GM18505 (cell line): ENCODE measurements at regions not wholly inside any gene's neighbourhood (a gene's known extent, or its start where the extent isn't known, plus 50 kb on each side); places are given as distances from the start of the nearest gene placed in this dataset.
"Not testable (repeated sequence)": the region's sequence is repeated elsewhere in the genome, so short reads cannot be mapped to it uniquely, and the experiment has no call there.

Source experiments
- ATAC-seq: cut with Tn5 transposase; IDR thresholded peaks from one replicate; pipeline ENCODE4 v1.9.1; 2021; ENCODE audit not compliant: unreplicated experiment
- POLR2A ChIP-seq: IDR thresholded peaks from 4 replicates; pipeline ENCODE4 v1.6.1; 2011; ENCODE audit warnings: borderline replicate concordance; ENCODE audit not compliant: insufficient read depth, insufficient read length; ENCODE audit errors: extremely low read depth

GRCh38 chr7:138386821-138387220 is 73.2 kb upstream of the TRIM24 start:
- no peak for ATAC-seq

GRCh38 chr7:138387755-138388475 is 72.1 kb upstream of the TRIM24 start:
- TF ChIP-seq POLR2A: no peak
- ATAC-seq: no peak

More at GRCh38 chr7:138386821-138387220, 73.2 kb upstream of the TRIM24 start:
- TF ChIP-seq POLR2A: no peak

GRCh38 chr7:138388673-138389491 is 71.2 kb upstream of the TRIM24 start:
- TF ChIP-seq POLR2A: no peak
- ATAC-seq: no peak

GRCh38 chr7:138395763-138396162 is 64.3 kb upstream of the TRIM24 start:
- ATAC-seq: no peak
- no peak for TF ChIP-seq POLR2A

- ATAC-seq: peak; percentile 87
- no peak for TF ChIP-seq POLR2A
Observed at GRCh38 chr7:138396251-138397070, 63.6 kb upstream of the TRIM24 start.

GRCh38 chr7:138397071-138397433 is 63.0 kb upstream of the TRIM24 start:
- ATAC-seq: not testable (repeated sequence)

- ATAC-seq: no peak
- TF ChIP-seq POLR2A: no peak
Observed at GRCh38 chr7:138398857-138399256, 61.2 kb upstream of the TRIM24 start.

- TF ChIP-seq POLR2A: no peak
- no peak for ATAC-seq
Observed at GRCh38 chr7:138400400-138400886, 59.6 kb upstream of the TRIM24 start.

GRCh38 chr7:138402749-138403148 is 57.3 kb upstream of the TRIM24 start:
- no peak for TF ChIP-seq POLR2A
- no peak for ATAC-seq

- no peak for ATAC-seq
- TF ChIP-seq POLR2A: no peak
Observed at GRCh38 chr7:138405496-138405895, 54.6 kb upstream of the TRIM24 start.

GRCh38 chr7:138407792-138408191 is 52.3 kb upstream of the TRIM24 start:
- no peak for ATAC-seq
- TF ChIP-seq POLR2A: no peak
